Breast epithelium (tissue), 4 donors: ENCODE measurements at regions not wholly inside any gene's neighbourhood (a gene's known extent, or its start where the extent isn't known, plus 50 kb on each side); places are given as distances from the start of the nearest gene placed in this dataset.

Source experiments
- DNase-seq, 2 donors: peaks; one replicate each; pipeline ENCODE4 v3.0.0-alpha.2; 2019; ENCODE audit warnings: low spot score in 2 of 2
- H3K27ac ChIP-seq, 2 donors: fragments of 200-600 bp; sonication (generic) in 1 of 2; one replicate each; pipeline ENCODE4 v1.5.1; 2016 to 2019; ENCODE audit warnings: mild to moderate bottlenecking in 1 of 2
- H3K27me3 ChIP-seq, 2 donors: fragments of 200-600 bp; sonication (generic) in 1 of 2; one replicate each; pipeline versions ENCODE4 v1.5.1 to v1.6.0; 2017 to 2019; ENCODE audit warnings: control low read depth in 1 of 2, mild to moderate bottlenecking in 1 of 2
- H3K36me3 ChIP-seq: fragments of 200-600 bp; one replicate; pipeline ENCODE4 v1.5.1; 2019
- H3K4me1 ChIP-seq, 2 donors: fragments of 200-600 bp; sonication (generic); one replicate each; pipeline ENCODE4 v1.5.1; 2016 to 2019; ENCODE audit warnings: control low read depth in 1 of 2
- H3K4me3 ChIP-seq, 3 donors: fragments of 200-600 bp; sonication (generic); 1 replicate in 2 of 3; 2 replicates in 1 of 3; pipeline ENCODE4 v1.5.1; 2016 to 2019; ENCODE audit warnings: mild to moderate bottlenecking in 3 of 3, moderate library complexity in 2 of 3
- H3K9me3 ChIP-seq, 2 donors: fragments of 200-600 bp; sonication (generic) in 1 of 2; one replicate each; pipeline ENCODE4 v1.5.1; 2016 to 2019; ENCODE audit warnings: control low read depth in 1 of 2
- CTCF ChIP-seq, 3 donors: fragments of 450-650 bp; IDR thresholded peaks; one replicate each; pipeline ENCODE4 v1.5.1; 2016 to 2017; ENCODE audit warnings: antibody characterized with exemption in 3 of 3, mild to moderate bottlenecking in 3 of 3, moderate library complexity in 3 of 3
- POLR2A ChIP-seq: fragments of 450-650 bp; IDR thresholded peaks from one replicate; pipeline ENCODE4 v1.6.1; 2016; ENCODE audit warnings: antibody characterized with exemption, mild to moderate bottlenecking, moderate library complexity
- POLR2AphosphoS5 ChIP-seq, 3 donors: sonication (generic); formaldehyde crosslinking; IDR thresholded peaks; one replicate each; pipeline ENCODE4 v1.6.1; 2017; ENCODE audit warnings: antibody characterized with exemption in 3 of 3
- intact Hi-C: fragments of 100-400 bp; cut with DNase I; formaldehyde crosslinking; loops from one replicate; pipeline ENCODE4 v1.15.1; 2023; ENCODE audit warnings: low total_unique reads

DNA sequence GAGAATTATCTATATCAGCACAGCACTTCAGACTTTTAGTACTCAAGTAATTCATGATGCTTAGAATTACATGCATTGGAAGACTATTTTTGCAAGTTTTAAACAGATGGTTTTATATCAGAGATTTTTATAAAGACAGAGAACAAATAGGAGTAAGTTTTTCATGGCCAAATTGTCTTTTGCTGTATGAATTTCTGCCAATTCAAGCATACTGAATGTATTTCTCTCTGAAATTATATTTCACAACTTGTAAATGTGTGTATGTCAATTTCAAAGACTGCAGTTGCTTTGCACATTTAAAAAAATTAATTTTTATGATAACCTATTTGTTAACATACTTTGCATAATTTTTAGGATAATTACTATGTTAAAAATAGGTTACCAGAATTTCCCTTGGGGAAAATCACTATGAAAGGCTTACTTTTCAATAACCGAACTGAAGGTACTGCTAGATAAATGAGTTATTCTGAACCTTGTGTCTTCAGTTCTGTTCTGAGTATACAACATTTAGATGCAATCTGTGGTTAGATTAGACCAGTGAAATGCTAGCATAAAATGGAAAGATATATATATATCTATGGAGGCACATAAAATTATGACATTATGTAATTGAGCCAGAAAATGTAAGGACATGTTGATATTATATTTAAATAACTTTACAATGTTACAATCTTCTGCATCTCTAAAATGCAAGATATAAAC is 1344.2 kb upstream of the PABPC4L start:
- TF ChIP-seq CTCF (IDR thresholded peaks at IDR 0.05), result no peak
- H3K4me3 ChIP-seq, result no peak overlapping the region
- H3K27me3 ChIP-seq, result no peaks in the 10 kb centered on the region
- intact Hi-C loops, result no loop called here
- no peaks in the 10 kb centered on the region for H3K36me3 ChIP-seq
- no peaks in the 10 kb centered on the region for H3K4me1 ChIP-seq
- no peaks in the 10 kb centered on the region for H3K9me3 ChIP-seq
- DNase-seq, result no peak
- H3K27ac ChIP-seq, result no peak overlapping the region

DNA sequence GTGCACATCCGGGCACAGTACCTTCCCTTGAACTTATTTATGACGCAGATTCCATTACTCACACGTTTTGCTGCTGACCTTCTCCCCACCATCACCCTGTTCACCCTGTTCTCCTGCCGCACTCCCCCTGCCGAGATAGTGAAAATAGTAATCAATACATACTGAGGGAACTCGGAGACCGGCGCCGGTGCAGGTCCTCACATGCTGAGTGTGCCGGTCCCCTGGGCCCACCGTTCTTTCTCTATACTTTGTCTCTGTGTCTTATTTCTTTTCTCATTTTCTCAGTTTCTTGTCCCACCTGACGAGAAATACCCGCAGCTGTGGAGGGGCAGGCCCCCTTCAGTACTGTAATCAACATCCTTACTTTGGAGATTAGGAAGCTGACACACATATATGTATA is 1337.1 kb upstream of the PABPC4L start:
- H3K27me3 ChIP-seq, result no peaks in the 10 kb centered on the region
- no peaks in the 10 kb centered on the region for H3K36me3 ChIP-seq
- H3K9me3 ChIP-seq, result peaks cover 0 to 10% of the 10 kb centered on the region in 2 donors
- DNase-seq, result no peak
- TF ChIP-seq CTCF (IDR thresholded peaks at IDR 0.05) (no peak), POLR2A (no peak), POLR2AphosphoS5 (IDR thresholded peaks at IDR 0.05) (no peak)
- intact Hi-C loops, result loop anchor here (5.0 kb wide), 1 partner anchor 204 kb away; no protein-coding TSS in a partner anchor
- no peaks in the 10 kb centered on the region for H3K4me1 ChIP-seq
- no peak overlapping the region for H3K4me3 ChIP-seq
- no peak overlapping the region for H3K27ac ChIP-seq

- Histone ChIP-seq H3K36me3 (no peaks in the 10 kb centered on the region), H3K4me1 (no peaks in the 10 kb centered on the region), H3K9me3 (no peaks in the 10 kb centered on the region), H3K27ac (no peak overlapping the region), H3K4me3 (no peak overlapping the region), H3K27me3 (no peaks in the 10 kb centered on the region)
- DNase-seq, result no peak
- no peak for TF ChIP-seq CTCF (IDR thresholded peaks at IDR 0.05)
- no peak for TF ChIP-seq POLR2AphosphoS5 (IDR thresholded peaks at IDR 0.05)
- intact Hi-C loops, result no loop called here
Measured at GRCh38 chr4:135533053-135533452, 1331.5 kb upstream of the PABPC4L start.

GRCh38 chr4:135532132-135532531 is 1330.5 kb upstream of the PABPC4L start:
- Histone ChIP-seq H3K27me3 (no peaks in the 10 kb centered on the region), H3K9me3 (no peaks in the 10 kb centered on the region), H3K27ac (no peak overlapping the region), H3K36me3 (no peaks in the 10 kb centered on the region), H3K4me1 (no peaks in the 10 kb centered on the region), H3K4me3 (no peak overlapping the region)
- intact Hi-C loops, result no loop called here
- DNase-seq, result no peak
- TF ChIP-seq POLR2AphosphoS5 (IDR thresholded peaks at IDR 0.05) (no peak), CTCF (IDR thresholded peaks at IDR 0.05) (no peak), POLR2A (no peak)

DNA sequence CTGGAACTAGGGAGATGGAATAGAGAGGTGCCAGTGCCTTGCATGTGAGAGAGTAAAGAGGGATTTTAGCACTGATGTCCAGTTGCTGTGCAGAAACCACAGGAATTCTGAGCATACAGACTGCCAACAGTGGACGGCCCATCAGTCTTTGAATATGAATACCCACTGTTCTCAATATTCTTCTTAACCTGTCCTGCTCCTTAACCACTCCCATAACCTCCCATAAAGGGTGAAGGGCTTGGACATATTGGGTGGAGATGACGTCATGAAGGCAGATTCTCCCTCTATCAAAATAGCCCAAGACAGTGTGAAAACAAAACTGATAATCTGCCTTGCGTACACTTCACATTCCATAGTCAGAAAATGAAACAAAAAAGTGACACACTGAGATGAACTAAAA is 1313.7 kb upstream of the PABPC4L start:
- H3K27me3 ChIP-seq, result no peaks in the 10 kb centered on the region
- intact Hi-C loops, result no loop called here
- no peak overlapping the region for H3K4me3 ChIP-seq
- no peaks in the 10 kb centered on the region for H3K4me1 ChIP-seq
- H3K9me3 ChIP-seq, result no peaks in the 10 kb centered on the region
- TF ChIP-seq POLR2A, result no peak
- no peak for TF ChIP-seq CTCF (IDR thresholded peaks at IDR 0.05)
- TF ChIP-seq POLR2AphosphoS5 (IDR thresholded peaks at IDR 0.05), result no peak
- no peak for DNase-seq
- no peaks in the 10 kb centered on the region for H3K36me3 ChIP-seq
- no peak overlapping the region for H3K27ac ChIP-seq
